NCI-H1092 (cell line): ENCODE measurements at regions not wholly inside any gene's neighbourhood (a gene's known extent, or its start where the extent isn't known, plus 50 kb on each side); places are given as distances from the start of the nearest gene placed in this dataset.

Source experiments
- DNase-seq: peaks from one replicate; lab custom pipeline; 2025; lab: John Stamatoyannopoulos, UW

- no peak for DNase-seq
These were observed 1224.2 kb upstream of the GJE1 start for GRCh38 chr6:140908505-140908904.

- DNase-seq: no peak
These were observed 1225.5 kb upstream of the GJE1 start for GRCh38 chr6:140907235-140907634.

GRCh38 chr6:140905724-140906123, 1227.0 kb upstream of the GJE1 start:
- no peak for DNase-seq

GRCh38 chr6:140905050-140905449, 1227.7 kb upstream of the GJE1 start:
- DNase-seq: no peak

GRCh38 chr6:140897804-140898573, 1234.7 kb upstream of the GJE1 start:
- DNase-seq: no peak

- no peak for DNase-seq
These were observed 1235.4 kb upstream of the GJE1 start for GRCh38 chr6:140897349-140897748.

GRCh38 chr6:140893432-140893831, 1239.3 kb upstream of the GJE1 start:
- DNase-seq: no peak

- DNase-seq: no peak
These were observed 1252.8 kb upstream of the GJE1 start for GRCh38 chr6:140879946-140880345.

GRCh38 chr6:140874066-140874465, 1258.7 kb upstream of the GJE1 start:
- no peak for DNase-seq

GRCh38 chr6:140872885-140873284, 1259.8 kb upstream of the GJE1 start:
- no peak for DNase-seq

- no peak for DNase-seq
These were observed 1260.8 kb upstream of the GJE1 start for GRCh38 chr6:140871911-140872310.

GRCh38 chr6:140867336-140867735, 1265.4 kb upstream of the GJE1 start:
- DNase-seq: no peak

GRCh38 chr6:140858381-140858971, 1274.2 kb upstream of the GJE1 start:
- no peak for DNase-seq

GRCh38 chr6:140857739-140858380, 1274.9 kb upstream of the GJE1 start:
- DNase-seq: no peak

GRCh38 chr6:140855520-140855919, 1277.2 kb upstream of the GJE1 start:
- no peak for DNase-seq

GRCh38 chr6:140854318-140854717, 1278.4 kb upstream of the GJE1 start:
- no peak for DNase-seq

GRCh38 chr6:140850438-140850837, 1282.3 kb upstream of the GJE1 start:
- DNase-seq: no peak

GRCh38 chr6:140849456-140849855, 1283.3 kb upstream of the GJE1 start:
- DNase-seq: no peak

- no peak for DNase-seq
These were observed 1285.5 kb upstream of the GJE1 start for GRCh38 chr6:140847262-140847645.

GRCh38 chr6:140846503-140847261, 1286.0 kb upstream of the GJE1 start:
- DNase-seq: no peak

GRCh38 chr6:140845701-140846100, 1287.0 kb upstream of the GJE1 start:
- DNase-seq: no peak

GRCh38 chr6:140844167-140844566, 1288.6 kb upstream of the GJE1 start:
- DNase-seq: no peak

GRCh38 chr6:140833408-140833807, 1299.3 kb upstream of the GJE1 start:
- no peak for DNase-seq
